HG03354 (cell line): ENCODE measurements at regions not wholly inside any gene's neighbourhood (a gene's known extent, or its start where the extent isn't known, plus 50 kb on each side); places are given as distances from the start of the nearest gene placed in this dataset.

Experiments
- ATAC-seq: cut with Tn5 transposase; IDR thresholded peaks from one replicate; pipeline ENCODE4 v1.9.1; 2021; ENCODE audit warnings: mild to moderate bottlenecking; ENCODE audit not compliant: unreplicated experiment, poor library complexity, severe bottlenecking

DNA sequence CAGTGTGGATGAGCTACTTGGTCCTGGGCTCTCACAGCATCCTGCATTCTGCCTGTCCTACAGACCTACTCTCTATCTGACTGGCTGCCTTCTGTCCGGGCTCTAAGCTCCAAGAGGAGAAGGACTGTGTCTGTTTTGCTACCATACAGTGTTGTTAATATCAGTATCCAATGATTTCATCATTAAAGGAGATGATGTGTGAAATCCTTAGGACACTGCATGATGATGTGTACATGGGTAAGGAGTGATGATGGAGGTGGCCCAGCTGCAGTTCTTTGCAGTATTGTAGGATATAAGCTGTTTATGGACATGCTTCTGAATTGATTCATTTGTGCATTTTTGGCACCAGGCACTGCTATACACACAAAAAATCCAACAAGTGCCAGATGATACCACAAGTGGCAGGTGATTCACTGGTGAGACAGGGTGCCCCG is 536.9 kb upstream of the CDH11 start:
- no peak for ATAC-seq

DNA sequence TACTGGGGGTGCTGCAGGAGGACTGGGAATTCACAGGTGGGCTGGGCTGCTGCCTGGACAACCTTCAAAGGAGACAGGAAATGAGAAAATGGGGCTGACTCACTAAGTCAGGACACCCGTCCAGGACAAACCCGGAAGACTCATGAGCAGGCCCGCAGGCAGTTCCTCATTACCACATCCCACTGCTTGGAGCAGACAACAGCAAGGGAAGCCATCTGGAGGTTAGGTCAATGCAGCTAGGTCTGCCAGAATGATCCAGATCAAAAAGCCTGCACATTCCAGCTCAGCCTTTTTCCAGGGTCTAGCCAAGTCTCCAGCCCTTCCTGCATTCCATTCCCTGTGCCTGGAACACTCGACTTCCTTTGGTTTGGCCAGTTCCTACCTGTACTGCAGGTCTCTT is 536.5 kb upstream of the CDH11 start:
- ATAC-seq: no peak

DNA sequence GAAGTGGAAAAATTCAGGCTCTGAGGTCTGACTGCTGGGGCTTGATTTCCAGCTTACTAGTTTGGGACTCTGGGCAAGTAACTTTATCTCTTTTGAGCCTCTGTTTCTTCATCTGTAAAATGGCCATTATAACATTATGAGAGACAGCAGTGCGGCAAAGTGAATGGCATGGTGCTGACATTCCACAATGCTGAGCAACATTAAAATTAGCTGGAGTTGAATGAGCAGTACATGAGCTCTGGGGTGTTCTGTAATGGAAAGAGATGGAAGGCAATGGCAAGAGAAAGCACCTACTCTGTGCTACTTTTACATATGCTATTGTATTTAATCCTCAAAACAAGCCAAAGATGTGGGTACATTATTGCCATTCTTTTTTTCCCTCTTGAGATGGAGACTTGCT is 535.7 kb upstream of the CDH11 start:
- ATAC-seq: no peak

DNA sequence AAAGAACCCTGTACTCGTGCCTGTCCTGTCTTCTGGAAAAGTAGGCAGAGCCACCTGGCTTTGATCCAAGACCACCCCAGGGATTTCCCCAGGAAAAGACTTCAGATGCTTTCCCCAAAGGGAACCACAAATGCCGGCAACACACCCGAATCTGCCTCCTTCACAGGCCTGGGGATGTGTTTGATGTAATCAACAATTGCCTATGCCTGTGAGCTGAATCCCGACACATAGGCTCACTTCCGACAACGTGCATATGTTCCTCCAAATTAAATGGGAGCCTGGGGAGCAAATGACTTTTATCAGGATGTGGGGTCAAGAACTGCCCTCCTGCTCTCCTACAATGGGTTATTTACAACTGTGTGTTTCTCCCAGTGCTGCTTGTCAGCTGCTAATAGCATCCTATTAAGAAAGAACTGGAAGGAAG is 535.2 kb upstream of the CDH11 start:
- ATAC-seq: no peak

DNA sequence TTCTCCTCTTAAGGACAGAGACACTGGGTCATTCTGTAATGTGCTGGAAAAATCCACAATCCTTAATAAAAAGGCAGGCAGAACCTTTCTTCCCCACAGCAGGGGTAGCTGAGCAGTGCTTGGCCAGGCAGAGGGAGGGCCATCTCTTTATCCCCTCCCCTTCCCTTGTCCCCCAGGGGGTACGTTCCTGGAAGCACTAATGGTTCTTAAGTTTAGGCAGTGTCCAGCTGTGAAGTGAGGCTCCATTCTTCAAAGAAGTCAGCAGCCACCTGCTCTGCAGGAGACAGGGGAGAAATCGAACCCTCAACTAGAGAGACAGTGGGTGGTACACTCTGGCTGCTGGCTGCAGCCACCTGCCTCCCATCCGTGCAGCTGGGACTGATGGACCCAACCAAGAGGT is 533.9 kb upstream of the CDH11 start:
- ATAC-seq: no peak

DNA sequence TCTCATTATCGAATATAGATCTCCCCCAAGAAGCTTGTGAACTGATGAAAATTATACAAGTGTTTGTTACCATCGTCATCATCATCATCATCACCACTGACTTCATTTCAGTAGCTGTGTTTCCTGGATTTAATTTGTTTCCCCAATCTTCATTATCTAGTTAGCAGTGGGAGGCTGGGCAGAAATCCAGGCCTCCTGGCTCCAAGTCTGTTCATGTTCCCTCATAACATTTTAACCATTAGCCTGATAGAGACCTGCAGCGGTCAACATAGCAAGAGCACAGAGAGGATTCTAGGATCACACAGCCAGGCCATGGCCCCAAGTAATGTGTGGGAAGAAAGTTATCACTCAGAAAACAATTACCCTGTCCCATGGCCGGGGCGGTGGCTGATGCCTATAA is 526.2 kb upstream of the CDH11 start:
- ATAC-seq: no peak

DNA sequence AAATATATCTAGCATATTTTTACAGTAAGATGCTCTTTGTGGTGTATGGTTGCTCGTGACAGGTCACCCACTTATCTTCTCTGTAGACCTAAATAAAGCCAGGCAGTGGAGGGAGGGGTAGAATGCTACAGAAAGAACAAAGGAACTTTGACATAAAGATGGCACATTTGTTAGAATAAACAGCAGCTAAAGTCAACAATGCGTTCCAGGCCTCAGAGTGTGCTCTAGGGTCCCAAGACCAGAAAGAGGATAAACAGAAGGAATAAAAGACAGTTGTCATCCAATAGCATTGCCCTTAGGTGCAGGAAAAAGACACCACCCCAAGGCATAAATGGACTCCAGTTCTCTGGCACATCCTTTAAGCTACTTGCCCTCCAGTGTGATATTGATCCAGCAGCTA is 523.0 kb upstream of the CDH11 start:
- no peak for ATAC-seq

DNA sequence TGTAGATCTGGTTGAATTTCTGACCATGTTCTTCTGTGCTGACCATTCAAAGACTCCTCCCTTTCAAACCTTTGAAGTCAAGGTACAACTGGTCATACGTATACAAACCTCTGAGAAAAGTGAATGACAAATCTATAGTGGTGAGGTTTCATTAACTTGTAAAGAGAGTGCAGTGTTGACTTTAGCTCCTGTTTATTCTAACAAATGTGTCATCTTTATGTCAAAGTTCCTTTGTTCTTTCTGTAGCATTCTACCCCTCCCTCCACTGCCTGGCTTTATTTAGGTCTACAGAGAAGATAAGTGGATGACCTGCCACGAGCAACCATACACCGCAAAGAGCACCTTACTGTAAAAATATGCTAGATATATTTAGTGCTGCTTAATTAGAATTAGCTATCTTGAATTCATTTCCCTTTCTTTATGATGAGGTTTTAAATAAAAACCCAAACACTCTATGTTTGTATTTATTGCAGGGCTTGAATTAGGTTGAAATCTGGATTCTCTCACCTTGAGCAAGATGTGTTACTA is 520.0 kb upstream of the CDH11 start:
- ATAC-seq: no peak

DNA sequence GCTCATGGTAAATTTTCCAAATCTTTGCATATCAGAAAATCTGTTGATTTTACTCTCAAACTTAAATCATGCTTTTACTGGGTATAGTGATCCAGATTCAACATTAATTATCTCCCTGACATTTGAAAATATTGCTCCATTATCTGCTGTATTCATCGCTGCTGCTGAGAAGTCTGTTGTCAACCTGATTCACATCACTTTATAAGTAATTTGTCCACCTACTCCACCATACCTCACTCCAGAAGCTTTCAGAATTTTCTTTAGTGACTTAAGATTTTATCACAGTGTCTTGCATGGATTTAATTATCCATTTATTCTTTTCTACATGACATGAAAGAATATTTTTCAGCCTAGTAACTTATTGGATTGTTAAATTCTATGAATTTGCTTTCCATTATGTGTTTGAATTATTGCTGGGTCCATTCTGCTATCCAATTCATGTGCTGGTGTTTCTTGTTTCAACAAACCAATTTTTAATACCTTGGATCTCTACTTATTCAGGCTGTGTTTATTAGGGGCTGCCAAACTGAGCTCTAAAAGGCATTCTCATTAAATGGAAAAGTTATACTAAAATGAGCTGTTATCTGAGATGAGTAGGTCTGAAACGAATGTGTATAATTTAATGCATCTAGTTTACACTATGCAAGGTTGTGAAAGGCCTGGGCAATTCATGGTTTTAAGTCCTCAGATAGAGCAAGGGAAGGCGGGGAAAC is 519.3 kb upstream of the CDH11 start:
- no peak for ATAC-seq

DNA sequence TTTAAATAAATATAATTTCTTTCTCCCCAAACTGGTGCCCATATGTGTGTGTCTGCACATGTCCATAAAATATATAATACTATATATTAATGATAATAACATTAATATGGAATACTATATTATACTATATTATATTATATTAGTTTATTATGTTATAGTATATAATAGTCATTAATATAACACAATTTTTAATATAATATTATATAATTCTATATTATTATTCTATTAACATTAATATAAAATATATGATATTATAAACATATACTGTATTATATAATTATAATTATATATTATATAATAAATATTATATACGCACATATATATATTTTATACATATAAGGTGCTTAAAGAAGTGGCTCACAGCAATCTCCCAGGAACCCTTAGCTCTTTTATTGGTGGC is 513.0 kb upstream of the CDH11 start:
- no peak for ATAC-seq

DNA sequence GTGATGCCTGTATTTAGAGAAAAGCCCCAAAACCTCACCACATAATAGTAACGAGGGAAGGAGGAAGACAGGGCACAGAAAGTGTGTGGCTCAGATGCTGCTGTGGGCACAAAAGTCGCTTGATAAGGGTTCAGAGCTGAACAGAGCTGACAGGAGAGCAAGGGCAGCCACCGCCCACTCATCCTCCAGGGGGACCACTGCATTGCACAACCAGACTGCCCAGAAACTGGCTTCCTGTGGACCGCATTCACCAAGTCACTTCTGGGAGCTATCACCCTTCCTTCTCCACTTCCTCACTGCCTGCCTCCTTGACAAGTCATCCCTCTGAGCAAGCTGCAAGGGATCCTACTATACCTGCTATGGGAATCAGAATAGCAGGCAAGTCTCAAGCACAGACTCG is 512.4 kb upstream of the CDH11 start:
- ATAC-seq: no peak

DNA sequence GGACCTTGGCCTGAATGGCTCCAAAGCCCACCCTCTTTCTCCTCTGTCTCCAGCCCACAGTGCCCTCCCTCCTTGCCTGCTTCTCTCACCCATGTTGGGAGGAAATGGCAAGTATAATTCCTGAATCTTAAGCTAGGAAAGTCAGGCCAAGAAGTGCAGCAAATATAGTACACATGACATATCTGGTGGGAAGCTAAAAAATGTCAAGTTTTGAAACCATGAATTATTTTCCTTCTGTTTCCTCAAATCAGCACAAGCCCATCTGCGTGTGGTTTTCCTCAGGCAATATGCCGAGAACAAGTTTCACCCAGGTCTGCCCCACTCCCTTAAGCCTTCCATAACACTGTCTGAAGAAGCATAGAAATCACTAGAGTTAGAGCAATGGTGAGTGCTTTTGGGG is 502.8 kb upstream of the CDH11 start:
- no peak for ATAC-seq

DNA sequence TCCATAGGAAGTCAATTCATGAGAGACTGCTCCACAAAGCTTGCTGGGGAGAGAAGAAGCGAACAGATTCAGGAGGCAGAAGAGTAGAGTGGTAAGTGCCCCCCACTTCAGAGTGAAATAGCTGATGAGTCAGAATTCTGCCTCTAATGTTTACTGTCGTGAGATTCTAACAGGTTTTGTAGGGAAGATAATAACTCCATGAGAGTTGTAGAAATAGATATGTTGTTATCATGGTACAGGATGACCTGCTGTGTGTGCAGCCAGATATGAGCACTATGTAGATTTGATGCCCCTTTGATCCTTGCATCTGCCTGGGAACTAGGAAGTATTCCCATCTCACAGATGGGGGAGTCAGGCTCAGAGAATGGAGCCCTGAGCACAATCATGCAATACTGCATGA is 502.4 kb upstream of the CDH11 start:
- no peak for ATAC-seq

DNA sequence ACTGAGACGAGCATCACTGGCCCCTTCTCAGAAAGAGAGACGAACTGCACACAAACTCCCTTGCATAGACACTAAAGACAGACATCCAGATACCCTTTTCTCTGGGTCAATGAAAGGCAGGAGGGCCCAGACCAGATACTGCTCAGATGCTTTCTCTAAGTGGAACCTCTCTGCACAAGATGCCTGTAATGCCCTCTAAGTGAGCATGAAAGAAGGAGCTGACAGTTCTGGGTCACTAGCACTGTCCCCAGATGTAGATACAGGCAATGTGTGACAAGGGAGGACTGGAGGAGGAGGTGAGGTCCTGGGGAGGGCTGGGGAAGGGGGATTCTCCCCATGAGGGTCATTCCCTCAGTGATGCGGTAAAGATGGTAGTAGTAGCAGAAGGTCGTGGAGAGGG is 501.0 kb upstream of the CDH11 start:
- no peak for ATAC-seq

DNA sequence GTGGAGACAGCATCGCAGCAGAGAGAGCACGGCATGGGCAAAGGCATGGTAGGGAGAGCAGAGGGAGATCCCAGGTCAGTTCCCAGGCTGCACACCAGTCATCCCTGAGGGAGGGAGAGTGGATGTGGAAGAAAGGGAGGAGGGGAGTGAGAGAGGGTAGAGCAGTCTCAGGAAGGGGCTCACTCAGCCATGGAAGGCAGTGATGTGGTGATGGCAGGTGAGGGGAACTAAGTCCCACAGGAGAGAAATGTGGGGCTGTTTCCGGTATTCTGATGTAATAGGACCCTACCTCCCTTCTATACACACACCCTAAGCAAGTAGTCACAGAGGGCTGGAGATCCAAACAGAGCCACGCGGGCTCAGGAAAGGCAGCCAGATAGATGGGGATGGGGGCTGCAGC is 500.3 kb upstream of the CDH11 start:
- ATAC-seq: no peak

DNA sequence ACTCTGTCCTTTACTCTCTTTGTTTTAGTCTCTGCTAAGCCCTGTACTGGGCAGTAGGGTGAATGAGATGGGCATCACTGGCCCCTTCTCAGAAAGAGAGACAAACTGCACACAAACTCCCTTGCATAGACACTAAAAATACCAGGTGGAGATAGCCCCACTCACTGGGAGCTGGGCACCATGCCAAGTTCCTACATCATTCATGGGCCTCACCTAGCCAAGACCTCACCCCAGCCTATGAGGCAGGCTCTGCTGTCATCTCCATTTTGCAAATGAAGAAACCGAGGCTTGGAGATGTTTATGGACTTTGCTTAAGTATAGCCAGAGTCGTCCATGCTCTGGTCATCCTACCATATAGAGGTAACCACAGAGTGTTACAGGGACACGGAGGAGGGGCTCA is 499.8 kb upstream of the CDH11 start:
- ATAC-seq: no peak

DNA sequence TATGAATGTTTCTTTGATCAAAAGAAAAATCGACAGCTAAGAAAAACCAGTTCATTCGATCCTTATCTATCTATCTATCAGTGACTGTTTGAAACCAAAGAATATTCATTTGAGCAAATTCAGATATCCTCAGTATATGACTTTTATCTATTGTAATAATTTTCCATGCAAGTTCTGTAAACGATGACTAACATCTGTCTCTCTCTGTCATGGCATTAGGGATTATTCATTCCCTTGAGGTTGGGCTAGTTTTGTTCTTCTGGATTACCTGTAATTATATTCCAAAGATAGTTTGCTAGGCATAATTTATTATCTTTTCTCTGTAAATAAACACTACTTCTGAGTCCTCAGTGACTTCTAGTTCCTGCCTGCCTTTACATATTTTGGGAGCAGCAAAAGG is 497.7 kb upstream of the CDH11 start:
- ATAC-seq: no peak

DNA sequence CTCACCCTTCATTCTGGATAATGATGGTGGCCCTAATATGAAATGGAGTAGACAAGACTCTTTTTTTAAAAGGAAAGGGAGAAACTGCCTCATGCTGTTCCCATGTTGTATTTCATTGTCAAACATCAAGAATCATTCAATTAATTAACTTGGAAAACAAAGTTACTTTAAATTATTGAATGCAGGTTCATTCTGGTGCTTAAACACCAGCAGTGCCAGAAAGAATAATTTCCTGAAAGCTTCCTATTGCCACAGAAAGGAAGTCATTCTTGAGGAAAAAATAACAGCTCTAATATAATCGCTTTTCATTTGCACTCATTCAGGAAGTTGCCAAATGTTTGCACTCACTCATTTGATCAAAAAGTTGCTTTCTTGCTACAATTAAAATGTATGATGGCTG is 497.1 kb upstream of the CDH11 start:
- ATAC-seq: no peak

DNA sequence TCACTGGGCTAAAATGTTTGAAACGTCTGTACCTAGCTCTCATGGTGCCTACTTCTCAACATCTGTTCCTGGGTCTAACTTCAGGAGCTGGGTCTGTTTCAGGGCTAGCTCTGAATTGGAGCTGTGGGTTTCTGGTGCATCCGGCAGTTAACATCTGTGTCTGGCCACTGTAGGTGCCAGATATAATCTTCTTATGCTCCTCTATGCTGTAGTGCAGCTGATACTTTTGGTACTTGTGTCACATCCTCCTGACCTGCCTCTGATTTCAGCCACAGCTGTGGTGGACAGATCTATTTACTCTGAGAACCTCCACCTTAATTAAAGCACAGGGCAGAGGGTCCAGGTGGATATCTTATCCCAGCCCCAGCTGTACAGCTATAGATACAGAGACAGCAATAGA is 496.5 kb upstream of the CDH11 start:
- no peak for ATAC-seq

DNA sequence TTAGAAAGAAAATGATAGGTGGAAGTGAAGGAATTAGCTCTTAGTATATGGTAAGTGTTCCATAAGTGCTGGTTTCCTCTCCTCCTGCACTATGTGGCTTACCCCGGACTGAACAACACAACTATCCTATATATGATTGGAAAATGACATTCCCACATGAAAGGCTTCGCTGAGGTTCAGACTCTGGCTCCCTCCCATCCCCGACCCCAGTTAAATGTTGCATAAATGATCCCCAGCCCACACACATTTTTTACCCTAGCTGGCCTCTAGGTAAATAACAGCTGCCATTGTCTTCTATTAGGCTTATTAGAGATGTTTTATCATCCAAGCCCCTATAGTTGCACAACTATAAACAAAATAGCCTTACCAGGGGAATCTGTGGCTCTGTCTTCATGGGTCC is 495.6 kb upstream of the CDH11 start:
- ATAC-seq: no peak

DNA sequence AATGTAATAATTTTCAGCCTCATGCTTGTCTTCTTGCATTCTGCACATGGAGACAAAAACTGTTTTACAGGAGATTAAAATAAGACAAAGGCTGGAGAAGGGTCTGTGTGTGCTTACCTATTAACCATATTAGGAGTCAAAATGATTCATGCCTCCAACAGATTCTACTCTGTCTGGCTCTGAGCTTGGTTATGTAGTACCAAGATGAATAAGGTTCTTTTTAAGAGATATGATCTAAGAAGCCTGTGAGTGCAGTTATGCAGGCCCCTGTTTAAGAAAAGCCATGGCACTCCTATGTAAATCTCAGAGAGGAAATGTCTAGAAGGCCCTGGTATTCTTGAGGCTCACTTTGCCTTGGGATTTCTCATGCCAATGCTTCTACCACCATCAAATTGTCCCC is 486.6 kb upstream of the CDH11 start:
- no peak for ATAC-seq

DNA sequence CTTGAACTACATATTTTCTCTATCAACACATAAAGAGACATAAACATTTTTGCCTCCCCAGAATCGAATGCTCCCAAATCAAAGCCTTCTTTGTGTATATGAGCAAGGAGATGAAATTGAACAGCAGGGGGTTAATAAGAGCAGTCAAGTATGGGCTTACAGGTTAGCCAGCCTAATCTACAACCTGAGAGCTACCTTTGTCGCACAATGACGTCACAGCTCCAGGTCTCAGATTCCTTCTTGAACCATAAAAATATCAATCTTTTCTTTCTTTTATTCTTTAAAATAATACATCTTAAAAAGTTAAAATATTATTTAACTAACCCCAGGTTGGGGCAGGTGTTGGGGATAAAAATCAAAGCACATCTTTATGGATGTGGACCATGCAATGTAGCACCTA is 482.9 kb upstream of the CDH11 start:
- no peak for ATAC-seq
